DND-41 (cell line): ENCODE measurements at regions not wholly inside any gene's neighbourhood (a gene's known extent, or its start where the extent isn't known, plus 50 kb on each side); places are given as distances from the start of the nearest gene placed in this dataset.

Source experiments
- CTCF ChIP-seq: IDR thresholded peaks from 2 replicates; pipeline ENCODE4 v1.5.1; 2012; ENCODE audit warnings: borderline replicate concordance, low read length, moderate library complexity, mild to moderate bottlenecking; ENCODE audit not compliant: poor library complexity, severe bottlenecking; ENCODE audit errors: extremely low read depth
- EZH2 ChIP-seq: IDR thresholded peaks from 3 replicates; pipeline ENCODE4 v1.6.1; 2012; ENCODE audit warnings: borderline replicate concordance, low read depth, mild to moderate bottlenecking, moderate library complexity, low read length, inconsistent platforms; ENCODE audit not compliant: severe bottlenecking

- TF ChIP-seq CTCF (no peak), EZH2 (no peak)
These were observed 163.5 kb upstream of the TMEM72 start for GRCh38 chr10:44747593-44748172.
